ENCODE measurements at regions not wholly inside any gene's neighbourhood (a gene's known extent, or its start where the extent isn't known, plus 50 kb on each side); places are given as distances from the start of the nearest gene placed in this dataset.

GRCh38 chr3:46112984-46113383 lies 85.7 kb upstream of the XCR1 start:
- TF ChIP-seq ZNF655 (CRISPR knock-in tag; IDR thresholded peaks at IDR 0.05) = no peak
- no peak for TF ChIP-seq POLR2A (conservative IDR thresholded peaks at IDR 0.05)
